GM12874 (cell line): ENCODE measurements at regions not wholly inside any gene's neighbourhood (a gene's known extent, or its start where the extent isn't known, plus 50 kb on each side); places are given as distances from the start of the nearest gene placed in this dataset.

ENCODE experiments used
- CTCF ChIP-seq: IDR thresholded peaks from 2 replicates; pipeline ENCODE4 v1.5.1; 2011; ENCODE audit warnings: low read depth, mild to moderate bottlenecking, control low read depth, low read length, moderate library complexity; ENCODE audit not compliant: insufficient read depth

- TF ChIP-seq CTCF, result no peak
Observed at GRCh38 chr11:90630176-90630575, 407.3 kb upstream of the CHORDC1 start.

- no peak for TF ChIP-seq CTCF
Observed at GRCh38 chr11:90629229-90629806, 406.5 kb upstream of the CHORDC1 start.

DNA sequence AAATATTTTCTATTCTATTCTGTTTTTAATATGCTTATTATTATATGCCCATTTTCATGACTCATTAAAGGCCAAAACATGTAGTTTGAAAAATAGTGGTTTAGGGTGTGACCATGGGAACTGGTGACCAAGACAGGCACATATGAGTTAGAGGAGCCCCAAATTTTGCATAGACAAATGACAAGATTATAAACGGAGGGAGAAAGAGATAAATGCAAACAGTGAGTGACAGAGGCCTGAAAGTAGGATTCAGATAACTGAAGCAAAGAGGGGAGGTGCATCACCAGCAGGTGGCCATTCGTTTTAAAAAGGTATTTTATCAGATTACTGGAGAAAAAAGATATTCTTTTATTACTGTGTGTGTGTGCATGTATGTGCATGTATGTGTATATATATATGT, 391.5 kb upstream of the CHORDC1 start:
- no peak for TF ChIP-seq CTCF

- no peak for TF ChIP-seq CTCF
Observed at GRCh38 chr11:90606721-90607120, 383.9 kb upstream of the CHORDC1 start.

GRCh38 chr11:90601261-90601660, 378.4 kb upstream of the CHORDC1 start:
- no peak for TF ChIP-seq CTCF

DNA sequence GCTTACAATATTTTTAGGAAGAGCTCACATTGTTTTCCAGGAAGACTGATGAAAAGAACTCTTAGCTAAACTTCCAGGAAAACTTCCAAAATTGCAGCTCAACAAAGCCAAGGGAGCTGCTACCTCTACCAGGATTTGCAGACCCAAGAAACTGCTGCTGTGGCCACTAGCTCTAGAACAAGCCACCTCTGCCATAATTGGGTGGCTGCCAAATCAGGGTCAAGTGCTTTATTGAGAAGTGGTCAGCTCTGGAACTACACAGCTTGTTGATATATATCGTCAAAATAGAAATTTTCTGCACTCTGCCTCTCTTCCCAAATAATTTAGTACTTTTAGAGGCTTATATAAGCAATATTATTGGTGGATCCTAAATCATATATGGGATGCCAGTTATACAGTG, 371.8 kb upstream of the CHORDC1 start:
- TF ChIP-seq CTCF, result no peak

GRCh38 chr11:90593099-90593498, 370.2 kb upstream of the CHORDC1 start:
- TF ChIP-seq CTCF, result no peak
